GM19372 (cell line): ENCODE measurements at regions not wholly inside any gene's neighbourhood (a gene's known extent, or its start where the extent isn't known, plus 50 kb on each side); places are given as distances from the start of the nearest gene placed in this dataset.

Experiments used
- ATAC-seq: cut with Tn5 transposase; IDR thresholded peaks from one replicate; pipeline ENCODE4 v1.9.1; 2021; ENCODE audit warnings: mild to moderate bottlenecking, low read depth, moderate library complexity; ENCODE audit not compliant: unreplicated experiment

DNA sequence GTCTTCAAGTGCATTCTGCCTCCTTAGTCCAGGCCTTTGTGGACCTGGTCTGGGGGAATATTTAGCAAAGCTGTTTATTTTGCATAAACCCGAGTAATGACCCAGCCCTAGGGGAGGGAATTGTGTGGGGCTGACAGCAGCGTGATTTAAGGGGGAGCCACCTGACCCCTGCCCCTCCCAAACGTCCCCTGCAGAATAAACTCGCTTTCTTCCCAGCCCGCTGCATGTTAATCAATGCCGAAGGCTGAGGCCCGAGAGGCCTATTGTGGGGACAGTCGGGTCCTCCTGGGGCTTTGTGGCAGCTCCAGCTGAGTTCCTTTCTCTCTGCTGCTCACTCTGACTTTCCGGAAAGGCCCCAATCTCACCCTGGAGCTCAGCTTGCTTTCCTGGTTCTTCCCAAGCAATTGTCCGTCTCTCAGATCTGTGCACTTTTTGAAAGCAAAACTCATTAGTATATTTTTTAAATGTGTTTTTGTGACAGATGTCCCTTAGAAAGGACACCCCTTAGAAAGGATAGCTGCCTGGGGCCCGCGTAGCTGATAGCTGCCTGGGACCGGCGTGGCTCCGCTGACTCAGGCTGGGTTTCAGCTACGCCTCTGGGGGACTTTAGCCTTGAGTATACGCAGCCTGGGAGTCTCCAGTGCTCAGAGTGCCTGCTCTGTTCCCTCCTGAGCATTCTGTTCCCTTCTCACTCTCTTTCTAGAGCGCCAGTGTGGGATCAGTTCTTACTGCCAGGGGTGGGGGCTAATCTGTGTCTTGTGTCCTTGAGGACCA is 158.3 kb downstream of the GLI2 start:
- ATAC-seq, result no peak

DNA sequence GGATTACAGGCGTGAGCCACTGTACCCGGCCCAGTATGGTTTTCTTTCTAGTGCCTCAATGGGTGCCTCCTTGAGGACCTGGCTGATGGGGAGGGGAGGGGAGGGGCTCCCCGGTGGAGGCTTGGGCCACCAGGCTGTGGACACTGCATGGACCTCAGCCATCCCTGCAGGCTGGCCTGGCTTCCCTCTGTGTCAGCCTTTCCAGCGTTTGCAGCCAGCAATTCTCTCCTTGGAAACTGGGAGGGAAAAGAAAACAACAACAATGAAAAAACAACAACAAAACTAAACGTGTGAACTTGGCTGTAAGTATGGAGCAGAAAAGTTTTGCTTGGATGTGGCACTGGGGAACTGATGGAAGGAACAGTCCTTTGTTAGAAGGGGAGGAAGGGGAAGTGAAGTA is 159.3 kb downstream of the GLI2 start:
- ATAC-seq, result no peak

- ATAC-seq, result no peak
Observed at GRCh38 chr2:120896126-120896525, 160.5 kb downstream of the GLI2 start.

GRCh38 chr2:120896901-120897300 is 161.2 kb downstream of the GLI2 start:
- ATAC-seq, result no peak

GRCh38 chr2:120897399-120897798 is 161.7 kb downstream of the GLI2 start:
- no peak for ATAC-seq

- no peak for ATAC-seq
Observed at GRCh38 chr2:120898496-120898895, 162.8 kb downstream of the GLI2 start.

DNA sequence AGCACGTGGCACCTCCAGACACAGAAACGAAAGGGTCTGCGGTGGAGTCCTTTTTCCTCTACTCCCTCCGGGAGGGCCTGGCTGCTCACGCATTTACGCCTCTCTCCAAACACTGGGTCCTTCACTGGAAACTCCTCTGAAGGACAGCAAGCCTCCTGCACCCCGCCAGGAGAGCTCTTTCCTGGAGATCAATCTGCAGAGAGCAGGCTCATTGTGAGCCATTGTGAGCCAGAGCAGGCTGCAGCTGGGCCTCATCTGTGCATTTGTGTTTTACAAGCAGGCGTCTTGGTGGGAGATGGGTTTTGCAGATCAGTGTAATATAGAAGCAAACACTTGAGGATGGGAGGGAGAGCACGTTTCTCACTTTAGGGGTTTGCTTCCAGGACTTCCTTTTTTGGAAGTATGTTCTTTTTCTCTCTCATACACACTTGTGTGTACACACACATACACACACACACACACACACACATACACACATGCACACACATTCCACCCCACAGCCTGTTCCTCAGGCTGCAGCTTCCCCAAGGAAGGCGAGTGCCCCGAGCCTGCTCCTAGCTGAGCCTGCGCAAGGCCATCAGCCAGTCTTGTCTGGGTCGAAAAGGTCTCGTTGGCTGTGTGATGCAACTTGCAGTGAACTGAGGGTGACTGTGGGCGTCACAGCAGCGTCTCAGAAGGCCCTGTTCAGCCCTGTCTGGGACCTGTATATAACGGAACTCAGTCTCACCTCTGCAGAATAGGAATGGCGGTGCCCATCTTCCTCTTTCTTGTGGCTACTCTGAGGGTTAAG is 163.5 kb downstream of the GLI2 start:
- ATAC-seq, result no peak

DNA sequence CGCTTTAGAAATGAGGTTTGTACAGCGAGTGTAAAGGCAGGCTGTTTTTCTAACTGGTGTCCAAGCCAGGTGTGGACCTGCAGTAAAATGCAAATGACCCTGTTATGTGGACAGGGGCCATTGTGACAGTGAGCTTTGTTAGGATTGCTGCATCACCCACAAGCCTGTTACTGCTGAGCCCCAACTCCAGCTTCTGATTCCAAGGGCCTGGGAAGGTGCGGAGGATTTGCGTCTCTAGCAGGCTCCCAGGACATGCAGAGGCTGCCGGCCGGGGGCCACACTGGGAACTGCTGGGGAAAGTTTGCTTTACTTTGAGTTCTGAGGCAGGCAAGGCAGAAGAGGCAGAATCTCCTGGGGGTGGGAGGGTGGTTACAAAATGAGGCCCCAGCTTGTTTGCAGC is 164.1 kb downstream of the GLI2 start:
- no peak for ATAC-seq

DNA sequence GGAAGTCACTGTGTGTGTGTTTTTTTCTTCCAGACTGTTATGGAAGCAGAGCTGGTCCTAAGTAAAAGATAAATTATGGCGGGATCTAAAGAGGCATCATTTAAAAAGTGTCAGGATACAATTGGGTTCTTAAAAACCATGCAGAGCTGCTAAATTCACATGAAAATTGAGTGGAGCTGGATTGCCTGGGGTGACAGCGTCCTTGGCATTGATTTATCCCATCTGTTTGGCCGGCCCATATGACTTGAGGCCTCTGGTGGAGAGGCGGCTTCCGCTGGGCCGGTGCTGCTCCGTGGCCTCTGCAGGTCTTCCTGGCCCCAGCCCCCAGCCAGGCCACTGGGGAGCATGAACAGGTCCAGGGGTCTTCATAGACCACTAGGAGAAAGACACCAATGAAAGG is 165.5 kb downstream of the GLI2 start:
- no peak for ATAC-seq

DNA sequence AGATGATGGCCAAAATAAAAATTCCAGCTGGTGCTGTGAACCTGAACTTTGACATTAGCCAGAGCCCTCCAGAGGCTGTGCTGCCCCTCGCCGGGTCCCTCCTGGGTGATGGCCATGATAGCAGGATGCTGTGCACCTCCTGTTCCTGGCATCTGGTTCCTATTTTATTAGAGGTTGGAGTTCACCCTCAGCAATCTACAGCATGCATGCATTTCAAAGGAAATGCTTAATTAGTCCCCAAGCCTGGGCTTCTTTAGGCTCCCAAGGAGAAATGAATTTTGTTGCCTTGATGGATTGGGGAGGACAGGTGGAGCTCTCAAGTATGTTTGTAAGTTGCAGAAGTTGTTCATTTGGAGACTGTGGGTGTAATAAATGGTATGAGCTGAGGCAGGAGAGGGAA is 166.9 kb downstream of the GLI2 start:
- ATAC-seq, result no peak

DNA sequence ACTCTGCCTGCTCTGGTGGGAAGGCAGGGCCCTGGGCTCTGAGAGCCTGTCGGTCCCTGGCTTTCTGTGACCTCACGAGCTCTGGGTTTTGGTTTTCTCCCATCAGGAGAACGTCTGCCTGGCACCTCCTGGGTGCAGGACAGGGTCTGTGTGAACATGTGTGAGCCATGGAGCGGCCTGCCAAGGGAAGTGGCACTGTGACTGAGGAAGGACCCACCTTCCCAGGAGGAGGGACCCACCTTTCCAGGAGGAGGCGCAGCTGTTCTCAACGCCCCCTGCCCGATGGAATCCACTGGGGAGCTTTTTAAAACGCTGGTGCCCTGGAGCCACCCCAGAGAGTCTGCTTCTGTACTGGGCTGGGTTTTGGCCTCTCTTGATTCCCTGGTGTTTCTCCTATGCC is 168.7 kb downstream of the GLI2 start:
- ATAC-seq, result no peak

DNA sequence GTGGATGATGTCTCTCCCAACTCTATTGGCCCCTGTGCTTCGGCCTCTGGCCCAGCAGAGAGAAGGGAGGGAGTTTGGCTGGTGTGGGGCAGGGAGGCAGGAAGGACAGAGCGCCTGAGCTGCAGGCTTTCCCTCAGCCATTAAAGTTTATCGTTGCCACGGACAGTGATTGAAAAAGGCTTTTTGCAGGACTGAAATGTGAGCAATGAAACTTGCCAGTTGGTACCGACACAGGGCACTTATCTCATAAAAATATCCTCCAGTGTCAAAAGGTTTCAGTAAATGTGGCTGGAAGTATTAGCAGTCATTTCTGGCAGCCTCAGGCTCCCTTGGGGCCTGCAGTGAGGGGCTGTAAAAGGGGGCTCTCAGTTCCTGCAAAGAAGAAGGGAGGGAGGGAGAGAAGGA is 169.2 kb downstream of the GLI2 start:
- no peak for ATAC-seq

DNA sequence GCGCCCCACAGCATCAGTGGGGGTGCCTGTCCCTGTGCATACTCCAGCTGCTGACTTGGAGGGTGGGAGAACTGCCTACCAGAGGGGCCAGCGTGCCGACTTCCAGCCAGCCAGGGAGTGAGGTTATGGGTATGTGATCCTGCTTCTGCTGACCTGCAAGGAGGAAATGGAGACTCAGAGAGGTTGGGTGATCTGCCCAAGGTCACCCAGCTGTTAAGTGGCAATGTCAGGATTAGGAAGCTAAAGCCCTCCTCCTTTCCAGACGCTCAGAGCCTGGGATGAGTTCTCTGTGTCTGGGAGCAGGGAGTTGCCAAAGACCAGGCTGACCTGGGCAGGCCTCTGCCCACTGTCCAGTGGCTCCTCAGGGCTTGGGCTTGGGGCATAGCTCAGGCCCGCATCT is 169.6 kb downstream of the GLI2 start:
- ATAC-seq, result no peak

DNA sequence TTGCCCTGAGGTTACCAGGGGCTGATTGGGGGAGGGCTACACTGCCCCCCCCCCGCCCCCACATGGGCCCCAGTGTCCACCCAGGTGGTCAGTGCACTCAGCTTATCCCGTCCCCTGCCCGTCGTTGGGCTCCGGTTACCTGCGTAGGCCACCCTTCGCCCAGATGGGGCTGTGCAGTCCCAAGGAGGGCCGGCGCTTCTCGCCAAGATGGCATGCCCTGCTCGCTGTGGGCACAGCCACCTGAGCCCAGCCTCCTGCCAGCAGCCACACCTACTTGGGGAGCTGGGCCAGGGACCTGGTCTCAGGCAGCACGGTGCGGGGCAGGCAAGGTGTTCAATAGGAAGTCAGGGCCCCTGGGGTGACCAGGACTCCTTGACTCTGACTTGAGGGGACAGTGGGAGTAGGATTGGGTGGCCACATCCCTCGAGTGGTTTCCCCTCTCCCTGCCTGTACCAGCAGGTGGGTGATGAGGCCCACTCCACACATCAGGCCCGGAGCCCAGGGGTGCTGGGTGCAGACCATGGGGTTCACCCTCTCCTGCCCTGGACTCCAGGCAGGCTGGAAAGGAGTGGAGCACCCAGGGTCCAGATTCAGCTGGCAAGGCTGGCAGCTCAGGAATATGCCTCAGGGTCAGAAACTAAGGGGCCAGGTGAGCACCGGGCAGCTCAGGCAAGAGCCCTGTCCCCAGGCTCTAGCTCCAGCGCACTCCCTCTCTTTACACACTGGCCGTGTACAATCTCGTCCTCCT is 170.3 kb downstream of the GLI2 start:
- no peak for ATAC-seq

DNA sequence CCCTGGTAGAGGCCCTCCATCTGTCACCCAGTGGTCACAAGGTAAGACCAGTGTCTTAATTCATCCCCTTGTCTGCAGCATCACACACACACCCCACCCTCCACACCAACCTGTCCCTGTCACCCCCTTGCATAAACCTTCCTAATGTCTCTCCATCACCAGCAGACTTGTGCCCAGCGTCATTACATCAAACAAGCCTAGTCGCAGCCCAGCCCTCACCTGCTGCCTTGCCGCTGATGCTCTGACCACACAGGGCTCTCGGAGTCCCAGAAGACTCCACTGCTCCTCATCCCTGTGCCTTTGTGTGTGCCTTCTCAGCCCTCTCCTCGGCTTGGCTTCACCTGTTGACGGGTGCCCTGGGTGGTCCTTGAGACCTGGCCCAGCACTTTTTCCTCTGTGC is 171.2 kb downstream of the GLI2 start:
- ATAC-seq, result no peak

GRCh38 chr2:120907822-120908221 is 172.2 kb downstream of the GLI2 start:
- ATAC-seq, result no peak

GRCh38 chr2:120908314-120908975 is 172.8 kb downstream of the GLI2 start:
- ATAC-seq, result no peak

DNA sequence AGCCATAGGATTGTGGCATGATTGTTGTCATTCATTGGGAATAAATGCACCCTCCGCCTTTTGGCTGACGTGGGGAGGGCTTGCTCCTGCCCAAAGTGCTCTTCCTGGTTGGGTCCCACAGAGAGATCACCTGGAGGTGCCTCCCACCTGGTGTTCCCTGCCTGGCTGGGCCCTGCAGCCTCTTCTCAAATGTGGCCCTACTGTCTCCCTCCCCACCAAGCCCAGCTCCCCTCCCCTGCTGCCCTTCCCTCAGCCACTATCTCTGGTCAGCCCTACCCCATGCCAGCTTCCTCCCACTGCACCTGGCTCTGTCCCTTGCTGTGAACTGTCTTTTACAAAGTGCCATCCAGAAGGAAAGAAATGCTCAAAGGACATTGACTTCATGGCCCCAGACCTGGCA is 173.4 kb downstream of the GLI2 start:
- no peak for ATAC-seq

DNA sequence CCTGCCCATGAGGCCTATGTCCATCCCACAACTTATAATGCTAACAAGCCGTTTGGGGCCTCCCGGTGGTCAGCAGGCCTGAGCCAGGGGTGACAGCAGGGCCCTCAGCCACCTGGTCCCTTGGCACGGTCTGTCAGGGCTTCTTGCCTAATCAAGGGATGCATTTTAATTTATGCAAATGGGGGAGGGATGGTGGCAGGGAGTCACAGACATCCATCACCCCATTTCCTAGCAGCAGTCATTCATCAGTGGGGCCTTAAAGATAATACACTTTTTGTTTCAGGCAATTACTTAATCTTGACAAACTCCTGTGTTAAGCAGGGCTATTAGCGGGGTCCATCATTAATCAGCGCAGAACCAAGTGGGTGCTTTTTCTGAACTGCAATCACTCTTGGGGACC is 174.5 kb downstream of the GLI2 start:
- ATAC-seq, result no peak

DNA sequence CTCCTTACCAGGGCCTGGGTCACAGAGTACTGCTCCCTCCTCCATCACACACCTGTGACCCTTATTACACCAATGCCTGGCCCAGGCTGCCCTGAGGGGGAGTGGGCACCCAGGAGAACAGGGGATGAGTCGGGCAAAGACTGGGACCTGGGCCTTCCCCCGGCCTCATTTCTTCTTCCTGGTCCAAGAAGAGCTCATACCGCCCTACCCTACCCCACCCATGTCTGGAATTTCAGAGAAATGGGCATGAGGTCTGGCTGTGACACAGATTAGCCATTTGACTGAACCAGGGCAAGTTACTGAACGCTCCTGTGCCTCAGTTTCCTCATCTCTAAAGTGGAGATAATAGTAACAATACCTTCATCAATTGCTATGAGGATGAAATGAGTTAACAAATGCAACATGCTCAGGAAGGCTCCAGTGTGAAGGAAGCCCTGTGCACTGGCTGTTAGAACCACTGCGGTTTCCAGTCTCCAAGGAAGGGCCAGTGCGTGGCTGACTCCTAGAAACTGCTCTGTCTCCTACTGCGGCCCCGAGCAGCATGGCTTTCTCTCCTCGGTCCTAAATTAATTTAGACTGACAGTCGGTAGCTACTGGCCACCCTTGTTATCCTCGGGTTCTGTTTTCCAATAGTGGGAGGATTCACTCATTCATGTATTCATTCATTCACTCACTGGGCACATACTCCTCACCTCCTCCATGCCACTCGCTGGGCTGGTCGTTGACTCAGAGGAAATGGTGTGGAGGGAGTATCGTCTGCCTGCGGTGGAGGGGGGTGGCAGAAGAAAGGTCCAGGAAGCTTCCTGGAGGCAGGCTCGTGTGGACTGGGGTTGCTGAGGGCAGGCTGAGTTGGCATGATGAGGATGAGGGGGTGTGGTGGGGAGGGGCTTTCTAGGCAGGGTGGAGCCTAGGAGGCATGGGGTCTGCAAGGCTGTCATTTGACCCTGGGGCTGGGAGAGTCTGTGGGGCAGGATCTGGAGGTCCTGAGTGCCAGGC is 175.6 kb downstream of the GLI2 start:
- no peak for ATAC-seq
